Right lobe of liver (tissue), 6 donors: ENCODE measurements at regions not wholly inside any gene's neighbourhood (a gene's known extent, or its start where the extent isn't known, plus 50 kb on each side); places are given as distances from the start of the nearest gene placed in this dataset.
"Not testable (repeated sequence)": the region's sequence is repeated elsewhere in the genome, so short reads cannot be mapped to it uniquely, and the experiment has no call there.

ENCODE experiments used
- ATAC-seq, 4 donors: fragments of 200-7000 bp; cut with Tn5 transposase; one replicate each; pipeline ENCODE4 v1.9.1; 2020; ENCODE audit warnings: mild to moderate bottlenecking in 4 of 4, moderate library complexity in 4 of 4
- DNase-seq, 3 donors: peaks; one replicate each; pipeline ENCODE4 v3.0.0-alpha.2; 2020
- H3K27ac ChIP-seq, 3 donors: fragments of 200-600 bp; one replicate each; pipeline ENCODE4 v1.8.0; 2022
- H3K27me3 ChIP-seq, 2 donors: fragments of 200-600 bp; one replicate each; pipeline ENCODE4 v1.8.0; 2022
- H3K36me3 ChIP-seq, 4 donors: fragments of 200-600 bp; sonication (generic) in 1 of 4; one replicate each; pipeline versions ENCODE4 v1.5.1 to v1.8.0; 2017 to 2022; ENCODE audit warnings: control low read depth in 1 of 4
- H3K4me1 ChIP-seq, 4 donors: fragments of 200-600 bp; sonication (generic) in 1 of 4; one replicate each; pipeline versions ENCODE4 v1.5.1 to v1.8.0; 2017 to 2022; ENCODE audit warnings: control low read depth in 1 of 4
- H3K4me3 ChIP-seq, 3 donors: fragments of 200-600 bp; one replicate each; pipeline ENCODE4 v1.8.0; 2022
- H3K9me3 ChIP-seq, 4 donors: fragments of 200-600 bp; sonication (generic) in 1 of 4; one replicate each; pipeline versions ENCODE4 v1.5.1 to v1.8.0; 2017 to 2022; ENCODE audit warnings: control low read depth in 1 of 4
- CTCF ChIP-seq, 4 donors: fragments of 200-600 bp in 3 of 4; fragments of 450-650 bp in 1 of 4; IDR thresholded peaks; one replicate each; pipeline versions ENCODE4 v1.5.1 to v1.8.0; 2016 to 2022; ENCODE audit warnings: antibody characterized with exemption in 4 of 4, mild to moderate bottlenecking in 2 of 4
- POLR2A ChIP-seq: fragments of 450-650 bp; IDR thresholded peaks from one replicate; pipeline ENCODE4 v1.6.1; 2017; ENCODE audit warnings: antibody characterized with exemption, mild to moderate bottlenecking
- WGBS: methylation state at CpG from one replicate; pipeline ENCODE4 v1.1.6; 2018; ENCODE audit warnings: low coverage, low lambda C conversion rate; ENCODE audit not compliant: insufficient coverage; ENCODE audit errors: missing lambda C conversion rate; 5-methylcytosine and 5-hydroxymethylcytosine counted together
- intact Hi-C, 2 donors: fragments of 100-400 bp; cut with DNase I; formaldehyde crosslinking; loops; one replicate each; pipeline versions ENCODE4 v1.11.2 to v1.14.1; 2022
- donor health status: DM: no; HTN: yes; CAD: no.
- donor health status: DM: no; HTN: no; CAD: no.
- donor health status: DM: no; HTN: no; CAD: no.
- donor health status: DM: no; HTN: yes; CAD: no.
- donor health status: DM: no; HTN: yes; CAD: no.

- no peak for TF ChIP-seq CTCF (IDR thresholded peaks at IDR 0.05)
- no peak for TF ChIP-seq POLR2A
- intact Hi-C loops, result no loop called here
These were observed 715.9 kb downstream of the NUP35 start for GRCh38 chr2:183840061-183840584.

GRCh38 chr2:183849826-183850225 lies 725.6 kb downstream of the NUP35 start:
- ATAC-seq, intact Hi-C loops, H3K36me3 ChIP-seq, DNase-seq, H3K9me3 ChIP-seq, H3K4me1 ChIP-seq, H3K27me3 ChIP-seq, H3K4me3 ChIP-seq, H3K27ac ChIP-seq: not testable (repeated sequence)
- WGBS, result 17% methylated on average over 2 of the region's 11 CpGs

More at GRCh38 chr2:183840061-183840584, 715.9 kb downstream of the NUP35 start:
- WGBS, result 33% methylated on average over 3 of the region's 4 CpGs
- ATAC-seq (no peak), DNase-seq (no peak)
- no peaks in the 10 kb centered on the region for H3K9me3 ChIP-seq
- H3K27me3 ChIP-seq, result no peaks in the 10 kb centered on the region
- H3K4me1 ChIP-seq, result no peaks in the 10 kb centered on the region
- no peak overlapping the region for H3K27ac ChIP-seq
- no peaks in the 10 kb centered on the region for H3K36me3 ChIP-seq
- H3K4me3 ChIP-seq, result no peak overlapping the region

GRCh38 chr2:183859129-183859528 lies 734.9 kb downstream of the NUP35 start:
- 55% methylated on average over 2 of the region's 2 CpGs for WGBS
- DNase-seq (no peak), ATAC-seq (no peak)
- Histone ChIP-seq H3K27me3 (no peaks in the 10 kb centered on the region), H3K36me3 (no peaks in the 10 kb centered on the region), H3K4me3 (no peak overlapping the region), H3K4me1 (no peaks in the 10 kb centered on the region), H3K9me3 (no peaks in the 10 kb centered on the region), H3K27ac (no peak overlapping the region)
- no peak for TF ChIP-seq POLR2A
- no peak for TF ChIP-seq CTCF (IDR thresholded peaks at IDR 0.05)
- intact Hi-C loops, result no loop called here

- H3K4me1 ChIP-seq, result no peaks in the 10 kb centered on the region
- ATAC-seq (no peak), DNase-seq (no peak)
- H3K36me3 ChIP-seq, result no peaks in the 10 kb centered on the region
- 51% methylated on average over 2 of the region's 2 CpGs for WGBS
- H3K9me3 ChIP-seq, result no peaks in the 10 kb centered on the region
- no peak for TF ChIP-seq CTCF (IDR thresholded peaks at IDR 0.05)
- no peak for TF ChIP-seq POLR2A
- no peak overlapping the region for H3K4me3 ChIP-seq
- intact Hi-C loops, result no loop called here
- H3K27me3 ChIP-seq, result no peaks in the 10 kb centered on the region
- no peak overlapping the region for H3K27ac ChIP-seq
These were observed 731.7 kb upstream of the ZNF804A start for GRCh38 chr2:183866666-183867065.

- intact Hi-C loops, result no loop called here
- Histone ChIP-seq H3K27me3 (no peaks in the 10 kb centered on the region), H3K9me3 (no peaks in the 10 kb centered on the region), H3K4me3 (no peak overlapping the region), H3K36me3 (no peaks in the 10 kb centered on the region), H3K4me1 (no peaks in the 10 kb centered on the region), H3K27ac (no peak overlapping the region)
- ATAC-seq (no peak), DNase-seq (no peak)
- 47% methylated on average over 5 of the region's 5 CpGs for WGBS
- TF ChIP-seq POLR2A (no peak), CTCF (IDR thresholded peaks at IDR 0.05) (no peak)
These were observed 731.1 kb upstream of the ZNF804A start for GRCh38 chr2:183867206-183867605.
